PC-3 (cell line): ENCODE measurements at regions not wholly inside any gene's neighbourhood (a gene's known extent, or its start where the extent isn't known, plus 50 kb on each side); places are given as distances from the start of the nearest gene placed in this dataset.
A peak's percentile ranks its signal among the peaks of the same experiment; 100 is the strongest.

Experiments used
- EZH2phosphoT487 ChIP-seq: fragments of 300-600 bp; sonication (generic); IDR thresholded peaks from 2 replicates; pipeline ENCODE4 v1.6.1; 2018; ENCODE audit warnings: mild to moderate bottlenecking, antibody characterized with exemption, low read length, borderline replicate concordance
- TF ChIP-seq, protein P1 (sequence below): fragments of 300-600 bp; sonication (generic); conservative IDR thresholded peaks from 2 replicates; pipeline ENCODE4 v1.5.1; 2017; ENCODE audit warnings: antibody characterized with exemption, low read depth, mild to moderate bottlenecking, low read length

DNA sequence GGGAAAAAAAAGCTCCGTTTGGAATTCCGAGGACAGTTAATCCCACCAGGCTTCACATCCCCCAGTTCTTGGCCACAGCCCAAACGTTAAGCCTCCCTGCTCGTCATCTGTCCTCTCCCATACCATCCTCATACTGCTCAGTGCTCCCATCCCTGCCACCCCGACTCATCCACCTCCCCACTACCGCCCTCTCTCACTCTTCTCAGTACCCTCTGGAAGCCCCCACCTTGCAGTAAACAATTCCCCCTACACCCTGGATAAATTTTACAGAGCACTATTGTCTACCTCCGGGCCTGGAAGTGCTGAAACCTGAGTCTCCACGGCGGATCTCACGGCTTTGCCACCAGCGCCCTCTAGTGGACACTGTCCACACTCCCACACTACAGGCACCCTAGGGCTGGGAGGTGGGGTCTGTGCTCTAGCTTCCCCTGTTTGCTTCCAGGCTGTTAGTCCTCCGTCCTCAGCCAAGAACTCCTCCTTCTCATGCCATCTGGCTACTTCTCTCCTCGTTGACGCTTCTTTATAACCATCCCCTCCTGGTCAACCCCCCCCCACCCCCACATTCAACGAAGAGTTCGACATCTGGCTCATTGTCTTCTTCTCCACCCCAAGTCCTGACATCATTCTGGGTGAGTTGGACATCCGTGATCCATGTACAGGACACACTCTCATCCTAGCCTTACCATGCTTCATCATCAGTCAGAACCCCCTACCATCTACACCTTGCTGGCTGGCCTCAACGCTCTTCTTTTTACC lies 54.5 kb downstream of the RTL9 start:
- TF ChIP-seq, protein P1, sequence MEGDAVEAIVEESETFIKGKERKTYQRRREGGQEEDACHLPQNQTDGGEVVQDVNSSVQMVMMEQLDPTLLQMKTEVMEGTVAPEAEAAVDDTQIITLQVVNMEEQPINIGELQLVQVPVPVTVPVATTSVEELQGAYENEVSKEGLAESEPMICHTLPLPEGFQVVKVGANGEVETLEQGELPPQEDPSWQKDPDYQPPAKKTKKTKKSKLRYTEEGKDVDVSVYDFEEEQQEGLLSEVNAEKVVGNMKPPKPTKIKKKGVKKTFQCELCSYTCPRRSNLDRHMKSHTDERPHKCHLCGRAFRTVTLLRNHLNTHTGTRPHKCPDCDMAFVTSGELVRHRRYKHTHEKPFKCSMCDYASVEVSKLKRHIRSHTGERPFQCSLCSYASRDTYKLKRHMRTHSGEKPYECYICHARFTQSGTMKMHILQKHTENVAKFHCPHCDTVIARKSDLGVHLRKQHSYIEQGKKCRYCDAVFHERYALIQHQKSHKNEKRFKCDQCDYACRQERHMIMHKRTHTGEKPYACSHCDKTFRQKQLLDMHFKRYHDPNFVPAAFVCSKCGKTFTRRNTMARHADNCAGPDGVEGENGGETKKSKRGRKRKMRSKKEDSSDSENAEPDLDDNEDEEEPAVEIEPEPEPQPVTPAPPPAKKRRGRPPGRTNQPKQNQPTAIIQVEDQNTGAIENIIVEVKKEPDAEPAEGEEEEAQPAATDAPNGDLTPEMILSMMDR: peak; percentile 89
- no peak for TF ChIP-seq EZH2phosphoT487
